GM23338 (cell line): ENCODE measurements at regions not wholly inside any gene's neighbourhood (a gene's known extent, or its start where the extent isn't known, plus 50 kb on each side); places are given as distances from the start of the nearest gene placed in this dataset.

Experiments
- CTCF ChIP-seq, 2 experiments: fragments of 200-600 bp in 1 of 2; sonication (generic) in 1 of 2; conservative IDR thresholded peaks; 2 replicates each; pipeline versions ENCODE4 v1.5.1 to v1.6.1; 2016 to 2017; ENCODE audit warnings: antibody characterized with exemption in 2 of 2, low read depth in 2 of 2, mild to moderate bottlenecking in 2 of 2, moderate library complexity in 1 of 2
- EZH2 ChIP-seq: fragments of 200-600 bp; sonication (generic); IDR thresholded peaks from one replicate; pipeline ENCODE4 v1.8.0; 2017; ENCODE audit warnings: antibody characterized with exemption, mild to moderate bottlenecking, low read depth; ENCODE audit not compliant: unreplicated experiment

GRCh38 chr22:22772396-22772795, 115.2 kb upstream of the IGLL5 start:
- 0 out of 4 replicates have a peak, but pooled peaks of 1 of the 2 experiments have one; percentile 3 for TF ChIP-seq CTCF (conservative IDR thresholded peaks at IDR 0.05; ENCODE audit: low read depth in 2 of 2)
- no peak for TF ChIP-seq EZH2
